Chondrocyte (in vitro differentiated cells): ENCODE measurements at regions not wholly inside any gene's neighbourhood (a gene's known extent, or its start where the extent isn't known, plus 50 kb on each side); places are given as distances from the start of the nearest gene placed in this dataset.

Source experiments
- DNase-seq: peaks from one replicate; pipeline ENCODE4 v3.0.0; 2021; ENCODE audit warnings: mixed read lengths, low spot score
- H3K27ac Mint-ChIP-seq: one replicate; pipeline ENCODE4 v1.8.0; 2021; ENCODE audit warnings: mild to moderate bottlenecking, moderate library complexity, mixed read lengths; ENCODE audit not compliant: unreplicated experiment
- H3K27me3 Mint-ChIP-seq: 2 replicates; pipeline ENCODE4 v1.8.0; 2021; ENCODE audit warnings: low read depth, mixed read lengths
- H3K36me3 Mint-ChIP-seq: 2 replicates; pipeline ENCODE4 v1.8.0; 2021; ENCODE audit warnings: low read depth, mixed read lengths
- H3K4me1 Mint-ChIP-seq: 2 replicates; pipeline ENCODE4 v1.8.0; 2021; ENCODE audit warnings: low read depth, mild to moderate bottlenecking, mixed read lengths
- H3K4me3 Mint-ChIP-seq: one replicate; pipeline ENCODE4 v1.8.0; 2021; ENCODE audit warnings: mild to moderate bottlenecking, moderate library complexity, mixed read lengths; ENCODE audit not compliant: unreplicated experiment
- H3K9me3 Mint-ChIP-seq: 2 replicates; pipeline ENCODE4 v1.8.0; 2021; ENCODE audit warnings: low read depth, mixed read lengths
- CTCF ChIP-seq: fragments of 200-600 bp; sonication (generic); IDR thresholded peaks from 2 replicates; pipeline ENCODE4 v1.5.0; 2021; ENCODE audit warnings: antibody characterized with exemption, mild to moderate bottlenecking, moderate library complexity

GRCh38 chr4:18664171-18664570 is 642.6 kb upstream of the LCORL start:
- no peaks in the 10 kb centered on the region for H3K36me3 Mint-ChIP-seq
- no peak for TF ChIP-seq CTCF
- H3K27me3 Mint-ChIP-seq, result no peaks in the 10 kb centered on the region
- H3K4me3 Mint-ChIP-seq, result no peak overlapping the region
- H3K9me3 Mint-ChIP-seq, result no peaks in the 10 kb centered on the region
- no peaks in the 10 kb centered on the region for H3K4me1 Mint-ChIP-seq
- no peak overlapping the region for H3K27ac Mint-ChIP-seq
- DNase-seq, result no peak

- H3K27ac Mint-ChIP-seq, result no peak overlapping the region
- H3K27me3 Mint-ChIP-seq, result no peaks in the 10 kb centered on the region
- peaks cover 22% of the 10 kb centered on the region for H3K9me3 Mint-ChIP-seq
- no peaks in the 10 kb centered on the region for H3K4me1 Mint-ChIP-seq
- H3K36me3 Mint-ChIP-seq, result no peaks in the 10 kb centered on the region
- H3K4me3 Mint-ChIP-seq, result no peak overlapping the region
- DNase-seq, result no peak
- no peak for TF ChIP-seq CTCF
Observed at GRCh38 chr4:18645351-18645750, 623.8 kb upstream of the LCORL start.

GRCh38 chr4:18641334-18641733 is 619.8 kb upstream of the LCORL start:
- H3K36me3 Mint-ChIP-seq, result no peaks in the 10 kb centered on the region
- TF ChIP-seq CTCF, result no peak
- H3K4me1 Mint-ChIP-seq, result no peaks in the 10 kb centered on the region
- H3K27ac Mint-ChIP-seq, result no peak overlapping the region
- H3K9me3 Mint-ChIP-seq, result peaks cover 2% of the 10 kb centered on the region
- no peaks in the 10 kb centered on the region for H3K27me3 Mint-ChIP-seq
- no peak for DNase-seq
- no peak overlapping the region for H3K4me3 Mint-ChIP-seq

GRCh38 chr4:18638031-18638430 is 616.5 kb upstream of the LCORL start:
- Mint-ChIP-seq H3K27me3 (no peaks in the 10 kb centered on the region), H3K4me3 (no peak overlapping the region), H3K27ac (no peak overlapping the region), H3K4me1 (no peaks in the 10 kb centered on the region), H3K36me3 (no peaks in the 10 kb centered on the region), H3K9me3 (peaks cover 2% of the 10 kb centered on the region)
- DNase-seq, result no peak
- TF ChIP-seq CTCF, result no peak

- Mint-ChIP-seq H3K27ac (no peak overlapping the region), H3K4me3 (no peak overlapping the region), H3K27me3 (no peaks in the 10 kb centered on the region), H3K4me1 (no peaks in the 10 kb centered on the region), H3K9me3 (peaks cover 5% of the 10 kb centered on the region), H3K36me3 (no peaks in the 10 kb centered on the region)
- no peak for DNase-seq
- no peak for TF ChIP-seq CTCF
Observed at GRCh38 chr4:18636001-18636585, 614.5 kb upstream of the LCORL start.
